Suppressor macrophage (primary cell): ENCODE measurements at regions not wholly inside any gene's neighbourhood (a gene's known extent, or its start where the extent isn't known, plus 50 kb on each side); places are given as distances from the start of the nearest gene placed in this dataset.
"Not testable (repeated sequence)": the region's sequence is repeated elsewhere in the genome, so short reads cannot be mapped to it uniquely, and the experiment has no call there.

Experiments used
- DNase-seq, 4 experiments: peaks; one replicate each; pipeline ENCODE4 v3.0.0-alpha.2; 2020 to 2022

DNA sequence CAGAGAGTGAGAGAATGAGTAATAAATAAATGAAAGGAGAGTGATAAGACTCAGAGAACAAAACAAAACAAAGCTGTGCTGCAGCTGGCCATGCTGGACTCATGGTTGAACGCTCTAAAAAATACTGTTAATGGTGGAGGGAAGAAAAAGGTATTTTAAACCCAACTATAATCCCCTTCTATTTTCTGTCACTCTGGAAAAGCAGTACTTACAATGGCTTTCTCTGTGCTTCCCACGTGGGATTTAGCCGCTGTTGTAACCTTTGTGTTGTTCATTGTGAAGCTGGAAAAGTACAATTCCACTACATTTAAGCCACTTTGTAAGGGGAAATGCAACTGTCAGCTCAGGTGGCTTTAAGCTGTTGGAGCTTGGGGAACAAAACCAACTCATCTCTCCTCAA is 917.7 kb downstream of the IGSF11 start:
- no peak for DNase-seq

DNA sequence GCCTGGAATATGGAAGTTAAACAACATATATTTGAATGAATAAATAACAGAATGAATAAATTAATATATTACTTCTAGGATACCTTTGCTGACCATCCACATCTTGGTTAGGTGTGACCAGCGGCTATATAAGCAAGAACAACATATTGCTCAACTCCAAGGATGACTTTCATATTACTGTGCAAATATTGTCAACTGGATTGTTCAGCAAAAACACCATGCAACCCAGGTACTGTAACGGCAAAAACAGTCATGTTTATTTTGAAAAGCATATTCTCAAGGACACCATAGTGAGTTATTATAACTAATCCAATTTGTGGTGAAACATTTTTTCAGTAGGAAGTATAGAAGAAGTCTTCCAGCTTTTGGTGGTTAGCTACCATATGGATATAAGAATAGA is 907.9 kb downstream of the IGSF11 start:
- no peak for DNase-seq

DNA sequence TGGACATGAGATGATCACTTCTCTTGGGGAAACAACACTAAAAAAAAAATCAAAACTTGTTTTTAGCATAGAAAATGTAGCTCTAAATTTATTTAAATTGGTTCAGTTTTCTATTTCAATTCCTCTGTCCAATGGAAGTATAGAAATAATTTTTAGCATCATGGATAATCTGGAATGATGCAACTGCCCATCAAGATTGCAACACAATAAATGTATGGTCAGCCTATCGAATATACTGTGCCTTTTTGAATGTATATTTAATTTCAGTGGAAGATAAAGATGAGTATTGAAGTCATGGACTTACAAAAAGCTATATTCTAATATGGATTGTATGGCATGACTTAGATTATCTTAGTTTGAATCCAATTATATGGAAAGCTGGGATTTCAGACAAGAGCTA is 906.7 kb downstream of the IGSF11 start:
- DNase-seq = no peak

DNA sequence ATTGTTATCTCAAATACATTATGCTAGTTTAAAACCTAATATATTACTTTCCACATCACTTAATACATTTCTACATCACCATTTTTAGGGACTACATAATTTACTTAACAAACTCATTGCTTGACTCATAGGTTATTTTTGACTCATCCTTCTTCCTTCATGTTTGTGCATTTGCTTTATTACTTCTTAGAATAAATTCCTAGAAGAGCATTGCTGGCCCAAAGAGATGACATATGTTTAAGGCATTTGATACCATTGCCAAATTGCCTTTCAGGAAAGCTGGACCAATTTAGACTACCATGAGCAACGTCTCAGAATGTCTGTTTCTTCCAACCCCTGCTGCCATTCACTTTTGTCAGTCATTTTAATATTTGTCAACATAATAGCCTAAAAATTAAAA is 905.8 kb downstream of the IGSF11 start:
- no peak for DNase-seq

DNA sequence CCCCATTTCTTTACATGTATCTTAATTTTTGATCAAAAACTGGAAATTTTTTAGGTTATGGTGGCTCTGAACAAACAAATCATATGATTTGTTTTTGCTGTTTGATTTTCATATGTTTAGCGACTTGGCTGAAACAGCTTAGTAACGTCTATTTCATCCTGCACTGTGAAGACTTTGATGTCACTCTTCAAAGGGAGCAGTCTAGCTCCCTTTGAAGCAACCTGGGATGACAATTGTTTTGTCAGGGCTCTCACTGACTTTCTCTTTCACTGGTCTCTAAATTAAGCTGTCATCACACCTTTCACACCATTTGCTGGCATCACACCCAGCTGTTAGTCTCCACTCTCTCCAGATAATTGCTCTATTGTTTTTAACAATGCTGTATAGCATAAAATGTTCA is 896.9 kb downstream of the IGSF11 start:
- no peak for DNase-seq

DNA sequence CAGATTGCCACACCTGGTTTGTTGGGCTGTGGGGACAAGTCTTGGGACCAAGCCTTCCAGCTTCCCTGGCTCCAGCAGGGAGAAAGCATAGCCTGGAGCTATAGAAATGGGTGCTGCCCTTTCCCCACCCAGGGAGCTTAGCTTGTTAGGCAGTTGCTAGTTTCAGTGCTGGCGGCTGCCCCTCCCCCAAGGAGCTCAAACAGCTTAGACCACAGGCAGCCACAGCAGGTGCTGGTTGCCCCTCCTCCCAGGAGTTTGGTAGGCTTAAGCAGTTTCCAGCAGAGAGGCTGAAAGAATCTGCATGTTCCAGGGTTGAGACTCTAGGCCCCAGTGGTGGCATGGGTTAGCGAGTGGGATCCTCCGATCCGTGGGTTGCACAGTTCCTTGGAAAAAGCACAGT is 889.7 kb downstream of the IGSF11 start:
- DNase-seq = no peak

DNA sequence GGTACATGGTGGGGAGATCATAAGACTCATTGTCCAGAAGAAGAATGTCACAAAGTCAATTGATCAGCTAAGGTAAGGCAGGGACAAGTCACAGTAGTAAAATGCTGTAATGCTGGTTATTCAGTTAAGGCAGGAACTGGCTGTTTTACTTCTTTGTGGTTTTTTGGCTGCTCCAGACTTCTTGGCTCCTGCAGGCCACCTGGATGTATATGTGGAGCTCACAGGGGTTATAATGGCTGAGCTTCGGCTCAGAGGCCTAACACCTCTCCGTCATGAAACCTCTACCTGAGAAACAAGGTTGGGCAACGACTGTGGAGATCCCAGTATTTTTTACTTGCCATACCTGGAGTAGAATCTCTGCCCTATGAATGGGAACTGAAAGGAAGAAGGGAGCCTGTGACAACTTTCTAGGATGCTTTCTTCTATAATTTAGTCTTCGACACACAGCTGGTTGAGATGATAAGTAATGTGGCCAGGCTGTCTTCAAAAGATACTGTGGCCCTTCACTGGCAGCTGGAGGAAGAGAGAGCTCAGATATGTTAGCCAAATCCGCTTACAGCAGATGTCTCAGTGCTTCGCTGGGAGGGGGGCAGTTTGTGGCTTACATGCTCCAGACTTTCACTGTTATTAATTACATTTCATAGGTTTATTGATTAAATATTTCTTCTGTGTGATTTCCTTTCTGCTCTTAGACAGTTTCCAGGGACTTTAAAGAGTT is 887.8 kb downstream of the IGSF11 start:
- no peak for DNase-seq

DNA sequence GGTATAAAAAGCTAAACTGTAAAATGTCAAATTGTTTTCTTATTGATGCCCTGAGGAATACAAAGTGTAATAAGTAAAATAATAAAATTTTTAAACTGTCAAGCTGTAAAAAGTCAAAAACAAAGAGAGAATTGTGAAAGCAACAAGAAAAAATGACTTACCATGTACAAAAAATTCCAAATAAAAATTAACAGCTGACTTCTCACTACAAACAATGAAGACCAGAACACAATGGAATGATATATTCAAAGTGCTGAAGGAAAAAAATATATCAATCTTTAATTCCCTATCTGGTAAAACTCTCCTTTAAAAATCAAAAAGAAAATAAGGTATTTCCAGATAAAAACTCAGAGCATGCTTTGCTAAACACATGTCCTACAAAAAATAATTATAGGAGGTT is 883.5 kb downstream of the IGSF11 start:
- DNase-seq = no peak

DNA sequence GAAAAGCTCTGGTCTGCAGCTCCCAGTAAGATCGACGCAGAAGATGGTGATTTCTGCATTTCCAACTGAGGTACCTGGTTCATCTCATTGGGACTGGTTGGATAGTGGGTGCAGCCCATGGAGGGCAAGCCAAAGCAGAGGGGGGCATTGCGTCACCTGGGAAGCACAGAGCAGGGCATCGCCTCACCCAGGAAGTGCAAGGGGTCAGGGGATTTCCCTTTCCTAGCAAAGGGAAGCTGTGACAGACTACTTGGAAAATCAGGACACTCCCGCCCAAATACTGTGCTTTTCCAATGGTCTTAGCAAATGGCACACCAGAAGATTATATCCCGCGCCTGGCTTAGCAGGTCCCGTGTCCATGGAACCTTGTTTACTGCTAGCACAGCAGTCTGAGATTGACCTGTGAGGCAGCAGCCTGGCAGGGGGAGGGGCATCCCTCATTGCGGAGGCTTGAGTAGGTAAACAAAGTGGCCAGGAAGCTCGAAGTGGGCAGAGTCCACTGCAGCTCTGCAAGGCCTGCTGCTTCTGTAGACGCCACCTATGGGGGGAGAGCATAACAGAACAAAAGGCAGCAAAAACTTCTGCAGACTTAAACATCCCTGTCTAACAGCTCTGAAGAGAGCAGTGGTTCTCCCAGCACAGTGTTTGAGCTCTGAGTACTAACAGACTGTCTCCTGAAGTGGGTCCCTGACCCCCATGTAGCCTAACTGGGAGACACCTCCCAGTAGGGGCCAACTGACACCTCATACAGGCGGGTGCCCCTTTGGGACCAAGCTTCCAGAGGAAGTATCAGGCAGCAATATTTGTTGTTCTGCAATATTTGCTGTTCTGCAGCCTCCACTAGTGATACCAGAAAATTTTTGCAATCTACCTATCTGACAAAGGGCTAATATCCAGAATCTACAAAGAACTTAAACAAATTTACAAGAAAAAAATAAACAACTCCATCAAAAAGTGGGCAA is 871.7 kb downstream of the IGSF11 start:
- DNase-seq = not testable (repeated sequence)

DNA sequence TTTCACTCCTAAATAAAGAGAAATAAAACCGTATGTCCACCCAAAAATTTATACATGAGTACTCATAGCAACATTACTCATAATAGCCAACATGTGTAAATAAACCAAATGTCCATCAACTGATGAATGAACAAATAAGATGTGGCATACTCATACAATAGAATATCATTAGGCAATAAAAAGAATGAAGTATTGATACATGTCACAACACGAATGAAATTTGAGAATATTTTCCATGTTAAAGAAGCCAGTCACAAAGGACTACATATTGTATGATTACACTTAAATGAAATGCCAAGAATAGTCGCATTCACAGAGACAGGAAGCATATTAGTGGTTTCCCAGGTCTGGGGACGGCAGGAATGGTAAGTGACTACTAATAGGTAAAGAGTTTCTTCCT is 869.2 kb downstream of the IGSF11 start:
- DNase-seq = no peak

DNA sequence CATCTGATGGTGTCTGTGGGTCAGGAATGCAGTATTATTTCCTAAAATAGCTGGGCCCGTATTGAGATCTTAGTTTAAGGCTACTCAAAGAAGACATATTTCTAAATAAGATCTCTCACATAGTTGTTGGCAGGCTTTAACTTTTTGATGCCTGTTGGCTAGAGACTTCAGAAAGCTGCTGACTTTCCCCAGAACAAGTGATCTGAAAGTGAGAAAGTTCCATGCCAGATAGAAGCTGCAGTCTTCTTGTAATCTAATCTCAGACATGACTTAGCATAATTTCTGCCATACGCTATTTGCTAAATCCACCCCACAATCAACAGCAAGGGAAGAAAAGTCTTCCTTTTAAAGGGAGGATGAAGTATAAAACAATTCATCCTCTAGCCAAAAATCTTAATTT is 867.1 kb downstream of the IGSF11 start:
- DNase-seq = no peak

DNA sequence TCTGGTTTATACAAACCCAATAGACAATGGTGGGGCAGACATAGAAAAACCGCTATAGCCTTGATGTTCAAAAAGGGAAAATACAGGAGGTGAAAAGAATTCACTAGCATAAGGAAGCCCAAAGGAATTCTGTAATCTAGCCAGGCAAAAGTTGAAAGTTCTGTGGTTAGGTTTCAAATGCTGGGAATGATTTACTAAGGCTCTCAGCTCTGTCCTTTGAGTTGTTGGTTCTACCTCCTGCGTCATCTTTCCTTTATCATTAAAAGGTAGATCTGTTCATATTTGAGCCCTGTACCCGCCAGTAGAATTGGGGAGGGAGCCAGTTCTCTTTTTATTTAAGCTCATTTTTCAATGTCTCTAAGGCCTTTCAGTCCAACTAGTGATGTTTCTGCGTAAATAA is 866.5 kb downstream of the IGSF11 start:
- no peak for DNase-seq

DNA sequence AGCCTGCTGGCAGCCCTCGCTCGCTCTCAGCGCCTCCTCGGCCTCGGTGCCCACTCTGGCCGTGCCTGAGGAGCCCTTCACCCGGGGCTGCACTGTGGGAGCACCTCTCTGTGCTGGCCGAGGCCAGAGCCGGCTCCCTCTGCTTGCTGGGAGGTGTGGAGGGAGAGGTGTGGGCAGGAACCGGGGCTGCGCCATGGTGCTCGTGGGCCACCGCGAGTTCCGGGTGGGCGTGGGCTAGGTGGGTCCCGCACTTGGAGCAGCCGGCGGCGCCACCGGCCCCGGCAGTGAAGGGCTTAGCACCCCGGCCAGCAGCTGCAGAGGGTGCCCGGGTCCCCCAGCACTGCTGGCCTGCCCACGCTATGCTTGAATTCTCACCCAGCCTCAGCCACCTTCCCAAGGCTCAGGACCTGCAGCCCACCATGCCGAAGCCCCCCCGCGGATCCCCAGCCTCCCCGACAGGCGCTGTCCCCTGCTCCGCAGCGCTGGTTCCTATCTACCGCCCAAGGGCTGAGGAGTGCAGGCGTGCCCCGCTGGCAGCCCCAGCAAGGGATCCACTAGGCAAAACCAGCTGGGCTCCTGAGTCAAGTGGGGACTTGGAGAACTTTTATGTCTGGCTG is 863.3 kb downstream of the IGSF11 start:
- no peak for DNase-seq

DNA sequence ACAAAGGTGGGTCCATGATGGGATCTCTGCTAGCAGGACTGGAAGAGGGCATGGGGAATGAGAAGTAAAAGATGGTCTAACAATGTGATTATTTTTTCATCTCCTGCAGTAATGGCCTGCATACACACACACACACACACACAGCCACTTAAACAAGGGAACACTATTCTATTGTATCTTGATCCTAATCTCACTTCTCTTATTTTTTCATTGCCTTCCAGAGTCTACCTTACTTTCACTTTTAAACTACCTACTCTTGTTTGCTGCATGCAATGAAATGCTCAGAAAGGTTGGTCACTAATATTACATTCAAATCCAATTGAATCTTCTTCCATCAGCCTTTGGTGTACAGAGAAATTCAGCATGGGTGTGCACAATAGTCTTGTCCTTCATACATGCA is 853.8 kb downstream of the IGSF11 start:
- DNase-seq = no peak

DNA sequence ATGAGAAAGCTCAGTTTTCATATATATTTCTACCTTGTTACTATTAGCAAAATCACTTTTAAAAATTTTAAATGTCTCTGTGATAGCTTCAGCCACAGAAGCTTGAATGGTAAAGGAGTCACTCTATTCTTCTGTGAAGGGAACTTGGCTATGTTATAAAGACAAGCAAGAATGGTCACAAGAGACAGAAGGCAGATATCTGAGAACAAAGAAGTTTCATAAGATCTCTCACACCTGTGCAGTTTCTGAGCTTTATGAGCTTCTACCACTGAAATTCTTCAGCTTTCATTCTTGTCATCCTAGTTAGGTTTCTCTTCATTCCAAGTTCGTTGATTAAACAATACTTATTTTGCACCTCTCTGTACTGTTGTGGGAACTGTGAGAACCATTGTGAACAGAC is 853.4 kb downstream of the IGSF11 start:
- no peak for DNase-seq

DNA sequence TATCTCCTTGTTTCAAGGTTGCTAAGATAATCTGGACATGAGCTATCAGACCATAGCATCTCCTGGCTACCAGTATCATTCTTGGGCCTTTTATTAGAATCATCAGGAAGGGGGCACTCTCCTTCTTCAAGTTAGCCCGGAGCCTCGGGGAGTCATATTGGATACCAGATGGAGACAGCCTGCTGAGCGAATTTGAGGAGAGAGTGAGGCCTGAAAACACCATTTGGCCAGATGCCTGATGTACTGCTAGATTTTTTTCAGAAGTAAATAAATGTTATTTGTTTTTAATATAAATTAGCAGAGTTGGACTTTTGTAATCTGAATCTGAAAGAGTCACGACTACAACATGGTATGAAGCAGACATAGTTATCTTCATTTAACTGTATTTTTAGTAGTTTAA is 848.6 kb downstream of the IGSF11 start:
- DNase-seq = no peak

DNA sequence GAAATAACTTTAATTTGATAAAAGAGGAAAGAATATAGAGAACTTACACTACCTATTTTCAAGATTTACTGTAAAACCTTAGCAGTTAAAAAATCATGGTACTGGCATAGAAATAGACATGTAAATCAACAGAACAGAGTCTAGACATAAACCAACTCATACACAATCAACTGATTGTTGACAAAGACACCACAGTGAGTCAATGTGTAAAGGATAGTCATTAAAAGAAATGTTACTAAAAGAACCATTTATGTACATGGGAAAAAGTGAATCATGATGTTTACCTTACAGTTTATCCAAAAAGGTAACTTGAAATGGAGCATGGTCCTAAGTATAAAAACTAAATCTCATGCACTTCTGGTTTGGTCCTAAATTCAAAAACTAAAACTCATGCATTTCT is 847.4 kb downstream of the IGSF11 start:
- no peak for DNase-seq

DNA sequence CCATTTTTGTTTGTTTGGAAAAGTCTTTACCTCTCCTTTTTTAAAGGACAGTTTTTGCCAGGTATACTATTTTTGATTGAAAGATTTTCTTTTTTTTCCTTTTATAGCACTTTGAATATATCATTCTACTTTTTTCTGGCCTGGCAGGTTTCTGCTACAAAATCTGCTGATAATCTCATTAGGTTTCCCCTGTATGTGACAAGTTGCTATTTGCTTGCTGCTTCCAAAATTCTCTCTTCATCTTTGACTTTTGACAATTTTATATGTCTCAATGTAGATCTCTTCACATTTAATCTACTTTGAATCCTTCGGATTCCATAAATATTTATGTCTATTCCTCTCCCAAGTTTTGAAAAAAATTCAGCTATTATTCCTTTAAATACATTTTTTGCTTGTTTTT is 838.5 kb downstream of the IGSF11 start:
- no peak for DNase-seq

DNA sequence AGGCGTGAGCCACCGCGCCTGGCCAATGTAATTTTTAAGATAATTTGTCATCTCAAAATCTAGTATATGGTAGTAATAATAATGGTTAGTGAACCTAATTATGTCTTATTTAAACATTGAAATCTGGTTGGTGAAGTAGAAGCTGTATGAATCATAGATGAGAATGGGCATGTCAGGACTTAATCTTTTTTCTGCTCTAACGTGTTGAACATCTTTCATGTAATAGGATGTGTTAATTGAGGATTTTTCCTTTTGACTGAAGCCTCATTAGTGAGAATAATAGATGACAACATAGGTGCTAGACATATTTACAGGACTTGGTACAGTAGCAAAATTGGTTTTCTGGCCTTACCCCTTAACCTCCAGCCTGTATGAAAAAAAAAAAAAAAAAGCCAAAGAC is 835.6 kb downstream of the IGSF11 start:
- DNase-seq = no peak

DNA sequence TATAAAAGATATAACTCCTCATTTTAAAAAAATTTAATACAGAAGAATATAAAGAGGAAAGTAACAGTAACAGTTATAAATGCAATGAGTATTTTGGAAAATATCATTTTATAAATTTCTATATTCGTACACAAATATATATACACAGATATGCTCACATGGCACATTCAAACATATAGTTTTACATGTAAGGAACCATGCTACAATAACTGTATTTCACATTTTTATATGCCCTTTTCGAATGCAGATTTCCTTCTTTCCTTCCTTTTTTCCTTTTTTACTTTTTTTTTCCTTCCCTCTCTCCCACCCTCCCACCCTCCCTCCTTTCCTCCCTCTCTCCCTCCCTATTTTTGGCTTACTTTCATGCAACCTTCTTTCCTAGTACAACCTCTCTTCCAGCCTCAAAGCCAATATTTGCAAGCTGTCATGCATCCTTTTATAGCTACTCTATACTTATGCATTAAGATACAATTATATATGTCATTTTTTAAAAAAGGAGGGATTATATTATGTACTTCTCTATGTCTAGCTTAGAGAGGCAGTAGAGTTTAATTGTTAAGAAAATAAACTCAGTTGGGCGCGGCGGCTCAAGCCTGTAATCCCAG is 830.5 kb downstream of the IGSF11 start:
- DNase-seq = no peak

DNA sequence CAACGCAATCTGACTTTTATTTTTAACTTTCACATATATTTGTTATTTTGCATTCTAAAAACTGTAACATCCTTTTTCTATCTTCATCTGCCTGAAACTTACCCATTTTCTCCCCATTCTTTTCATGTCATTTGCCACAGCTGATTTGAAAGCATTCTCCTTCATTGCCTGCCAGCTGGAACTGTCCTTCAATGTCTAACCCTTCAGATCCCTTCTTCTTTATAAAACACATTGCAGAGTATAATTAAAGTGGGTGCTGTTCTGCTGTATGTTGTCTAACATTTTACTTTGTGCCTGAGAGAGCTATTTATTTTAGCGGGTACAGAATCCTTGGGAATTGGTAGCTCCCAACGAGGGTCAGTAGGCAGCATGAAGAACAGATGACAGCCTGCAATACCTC is 827.4 kb downstream of the IGSF11 start:
- DNase-seq = no peak

DNA sequence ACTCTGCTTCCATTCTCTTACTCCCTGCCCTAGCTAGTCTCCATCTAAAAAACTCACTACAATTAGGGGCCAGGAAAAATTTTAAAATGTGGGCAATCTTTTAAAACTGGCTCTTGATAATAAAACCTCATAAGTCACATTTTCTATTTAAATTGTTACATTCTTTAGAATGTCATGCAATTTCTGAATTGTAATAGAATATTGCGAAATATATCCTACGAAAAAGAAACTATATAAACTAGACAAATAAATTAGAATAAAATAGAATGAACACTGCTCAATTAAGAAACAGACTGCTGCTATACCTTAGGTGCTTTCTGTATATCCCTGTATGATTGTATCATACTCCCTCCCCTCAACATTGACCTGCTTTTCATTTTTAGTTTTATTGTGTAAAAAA is 826.0 kb downstream of the IGSF11 start:
- no peak for DNase-seq

DNA sequence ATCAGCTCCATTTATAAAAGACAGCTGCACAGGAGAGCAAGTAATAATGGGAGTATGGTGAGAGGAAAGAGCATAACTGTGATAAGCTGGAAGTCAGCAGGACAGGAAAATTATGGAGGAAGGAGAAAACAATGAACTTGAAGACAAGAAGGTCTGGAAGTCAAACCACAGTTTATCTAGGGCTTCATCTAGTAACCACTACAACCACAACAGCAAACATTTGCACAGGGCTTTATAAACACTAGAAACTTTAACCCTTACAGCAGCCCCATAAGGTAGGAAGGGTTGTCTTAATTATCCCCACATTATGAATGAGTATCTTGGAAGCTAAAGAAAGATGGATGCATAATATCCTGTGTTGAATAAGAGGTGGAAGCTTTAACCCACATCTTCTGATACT is 820.8 kb downstream of the IGSF11 start:
- DNase-seq = no peak
